SIG-M5 treated with dmso at 0.1 percent for 504 hours (cell line): ENCODE measurements at regions not wholly inside any gene's neighbourhood (a gene's known extent, or its start where the extent isn't known, plus 50 kb on each side); places are given as distances from the start of the nearest gene placed in this dataset.
"Not testable (repeated sequence)": the region's sequence is repeated elsewhere in the genome, so short reads cannot be mapped to it uniquely, and the experiment has no call there.

Experiments used
- DNase-seq: peaks from one replicate; lab custom pipeline; 2025; ENCODE audit not compliant: unreplicated experiment; lab: John Stamatoyannopoulos, UW

DNA sequence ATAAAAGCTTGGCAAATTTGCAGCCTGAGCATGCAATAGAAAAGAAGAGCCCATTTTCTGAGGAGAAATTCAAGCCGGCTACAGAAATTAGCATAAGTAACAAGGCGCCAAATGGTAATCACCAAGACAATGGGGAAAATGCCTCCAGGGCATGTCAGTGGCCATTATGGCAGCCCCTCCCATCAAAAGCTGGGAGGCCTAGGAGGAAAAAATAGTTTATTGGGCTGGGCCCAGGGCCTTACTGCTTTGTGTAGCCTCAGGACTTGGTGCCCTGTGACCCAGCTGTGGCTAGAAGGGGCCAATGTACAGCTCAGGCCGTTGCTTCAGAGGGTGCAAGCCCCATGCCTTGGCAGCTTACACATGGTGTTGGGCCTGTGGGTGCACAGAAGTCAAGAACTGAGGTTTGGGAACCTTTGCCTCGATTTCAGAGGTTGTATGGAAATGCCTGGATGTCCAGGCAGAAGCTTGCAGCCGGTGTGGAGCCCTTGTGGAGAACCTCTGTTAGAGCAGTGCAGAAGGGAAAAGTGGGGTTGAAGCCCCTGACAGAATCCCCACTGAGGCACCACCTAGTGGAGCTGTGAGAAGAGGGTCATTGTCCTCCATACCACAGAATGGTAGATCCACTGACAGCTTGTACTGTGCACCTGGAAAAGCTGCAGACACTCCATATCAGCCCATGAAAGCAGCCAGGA lies 328.5 kb upstream of the MAP3K7 start:
- no peak for DNase-seq

GRCh38 chr6:90914312-90914711 lies 327.4 kb upstream of the MAP3K7 start:
- DNase-seq = no peak

- DNase-seq = no peak
Measured at GRCh38 chr6:90913266-90913960, 326.5 kb upstream of the MAP3K7 start.

DNA sequence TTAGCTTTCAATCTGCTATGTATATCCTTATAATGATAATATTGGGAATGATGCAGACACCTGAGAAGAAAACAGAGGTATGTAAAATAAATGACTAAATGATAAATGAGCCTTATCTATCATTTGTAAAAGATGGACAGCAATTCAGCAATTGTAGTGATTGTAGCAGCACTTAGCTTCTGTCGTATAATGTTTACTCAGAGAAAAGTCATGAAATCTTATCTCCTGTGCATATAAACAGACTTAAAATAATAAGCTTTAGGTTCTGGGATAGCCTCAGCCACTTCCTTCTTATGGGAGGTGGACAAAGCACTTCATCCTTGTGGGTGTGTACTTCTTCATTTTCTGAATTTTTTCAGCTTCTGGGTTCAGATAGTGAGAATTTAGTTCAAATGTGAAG lies 324.8 kb upstream of the MAP3K7 start:
- no peak for DNase-seq

DNA sequence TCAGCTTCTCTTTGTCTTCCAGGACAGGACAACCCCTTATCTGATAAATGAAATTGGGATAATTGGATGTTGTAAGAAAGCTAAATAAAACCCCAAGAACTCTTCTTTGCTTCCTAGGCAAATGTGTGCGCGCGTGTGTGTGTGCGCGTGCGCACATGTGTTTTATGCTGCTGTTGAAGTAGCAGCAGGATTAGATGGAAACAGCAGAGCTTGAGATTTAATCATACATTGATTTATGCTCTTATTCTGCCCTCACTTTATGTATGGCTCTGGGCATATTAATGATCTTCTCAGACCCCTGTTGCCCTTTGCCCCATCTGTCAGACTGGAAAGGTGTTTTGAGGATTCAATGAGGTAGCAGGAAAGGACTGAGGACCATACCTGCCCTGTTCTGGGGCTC lies 324.0 kb upstream of the MAP3K7 start:
- no peak for DNase-seq

DNA sequence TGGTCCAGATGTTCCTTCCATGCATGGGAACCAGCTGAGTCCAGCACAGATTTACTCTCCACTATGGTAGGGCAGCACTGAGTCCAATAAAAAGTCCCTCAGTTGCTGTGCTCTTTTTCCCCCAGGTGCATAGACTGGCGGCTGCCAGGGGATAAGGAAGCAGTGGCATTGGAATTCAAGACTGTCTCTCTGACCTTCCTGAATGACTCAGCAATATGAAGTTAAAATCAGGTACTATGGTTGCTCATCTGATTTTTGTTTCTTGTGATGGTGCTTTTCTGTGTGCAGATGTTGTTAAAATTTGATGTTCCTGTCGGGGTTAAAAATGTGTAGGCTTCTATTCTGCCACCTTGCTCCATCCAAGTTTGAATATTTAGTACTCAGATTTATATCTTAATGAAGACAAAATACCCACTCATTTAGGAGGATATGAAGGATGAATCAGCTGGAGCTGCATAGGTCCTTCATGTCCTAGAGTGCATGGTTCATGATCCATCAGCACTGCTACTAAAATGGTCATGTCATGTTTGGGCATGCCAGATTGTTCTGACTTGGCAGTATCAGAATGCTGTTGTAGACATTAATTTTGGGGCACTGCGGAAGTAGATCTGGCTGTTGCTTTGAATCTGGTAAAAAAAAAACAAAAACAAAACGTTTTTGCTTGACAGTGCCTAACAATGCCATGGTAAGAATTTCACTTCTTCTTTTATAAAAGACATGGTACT lies 321.2 kb upstream of the MAP3K7 start:
- DNase-seq = no peak

- DNase-seq = no peak
Measured at GRCh38 chr6:90905351-90905750, 318.5 kb upstream of the MAP3K7 start.

GRCh38 chr6:90900034-90900433 lies 313.2 kb upstream of the MAP3K7 start:
- no peak for DNase-seq

DNA sequence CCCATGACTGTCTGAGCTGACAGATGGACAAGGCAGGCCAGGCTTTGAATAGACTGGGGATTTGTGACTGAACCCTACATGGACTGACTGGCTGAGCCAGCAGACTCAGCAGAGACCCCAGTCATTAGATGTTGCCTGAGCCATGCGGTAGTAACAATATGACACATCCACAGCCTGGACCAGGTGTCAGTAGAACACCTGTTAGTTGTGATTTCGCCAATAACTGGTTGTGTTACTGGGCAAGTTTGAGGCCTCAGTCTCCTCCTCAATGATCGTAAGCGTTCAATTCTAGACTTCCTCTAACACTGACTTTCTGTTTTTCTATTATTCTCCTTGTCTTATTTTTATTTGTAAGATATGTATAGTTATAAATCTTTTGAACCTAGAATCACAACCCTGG lies 311.9 kb upstream of the MAP3K7 start:
- DNase-seq = no peak

DNA sequence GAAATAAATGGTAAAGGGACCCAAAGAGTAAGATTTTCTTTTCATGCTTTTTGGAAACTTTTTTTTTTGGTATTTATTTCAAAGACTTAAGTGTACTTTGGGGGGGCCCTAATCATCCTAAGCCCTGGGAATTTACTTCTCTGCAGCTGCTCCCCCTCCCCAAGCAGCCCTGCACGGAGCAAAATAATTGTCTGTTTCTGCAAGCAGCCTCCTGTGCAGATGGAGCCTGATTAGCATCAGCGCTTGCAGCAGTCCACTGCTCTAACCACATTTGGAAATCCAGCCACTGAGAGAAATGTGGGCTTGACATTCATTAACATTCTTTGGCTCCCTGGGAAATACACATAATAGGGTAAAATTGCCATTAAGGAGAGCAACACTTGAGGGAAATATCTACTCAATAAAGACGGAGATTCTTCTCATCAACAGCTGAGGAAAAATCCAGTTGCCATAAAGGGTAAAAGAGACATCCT lies 309.2 kb upstream of the MAP3K7 start:
- DNase-seq = no peak

- no peak for DNase-seq
Measured at GRCh38 chr6:90895299-90896074, 308.6 kb upstream of the MAP3K7 start.

- DNase-seq = no peak
Measured at GRCh38 chr6:90894285-90895130, 307.6 kb upstream of the MAP3K7 start.

- peak; percentile 1 for DNase-seq
Measured at GRCh38 chr6:90893400-90893799, 306.5 kb upstream of the MAP3K7 start.

DNA sequence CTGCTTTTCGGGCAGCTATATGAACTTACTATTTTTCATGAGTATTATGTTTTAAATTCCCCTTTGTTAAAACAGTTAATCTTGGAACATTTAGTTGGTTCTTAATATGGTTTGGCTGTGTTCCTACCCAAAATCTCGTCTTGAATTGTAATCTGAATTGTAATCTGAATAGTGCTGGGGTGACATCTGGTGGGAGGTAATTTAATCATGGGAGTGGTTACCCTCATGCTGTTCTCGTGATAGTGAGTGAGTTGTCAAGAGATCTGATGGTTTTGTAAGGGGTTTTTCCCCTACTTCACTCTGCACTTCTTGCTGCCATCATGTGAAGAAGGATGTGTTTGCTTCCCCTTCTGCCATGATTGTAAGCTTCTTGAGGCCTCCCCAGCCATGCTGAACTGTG lies 305.4 kb upstream of the MAP3K7 start:
- DNase-seq = no peak

GRCh38 chr6:90891355-90891754 lies 304.5 kb upstream of the MAP3K7 start:
- no peak for DNase-seq

- DNase-seq = no peak
Measured at GRCh38 chr6:90890683-90891330, 303.9 kb upstream of the MAP3K7 start.

DNA sequence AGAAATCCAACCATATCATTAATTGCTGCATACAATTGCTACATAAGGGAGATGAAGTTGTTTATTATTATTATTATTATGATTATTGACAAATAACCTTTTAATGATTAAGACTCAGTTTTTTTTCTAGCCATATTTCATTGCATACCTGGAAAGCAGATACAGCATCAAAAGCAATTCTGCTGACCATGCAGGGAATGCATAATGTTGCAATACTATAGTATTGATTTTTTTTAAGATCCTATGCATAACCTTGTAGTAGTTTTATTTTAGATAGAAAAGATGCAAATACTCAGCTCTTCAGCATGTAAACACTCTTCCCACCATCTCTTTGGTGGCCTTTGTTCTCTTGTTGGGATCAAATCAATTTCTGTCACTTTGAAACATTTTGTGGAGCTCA lies 300.9 kb upstream of the MAP3K7 start:
- DNase-seq = no peak

- no peak for DNase-seq
Measured at GRCh38 chr6:90885611-90886056, 298.8 kb upstream of the MAP3K7 start.

DNA sequence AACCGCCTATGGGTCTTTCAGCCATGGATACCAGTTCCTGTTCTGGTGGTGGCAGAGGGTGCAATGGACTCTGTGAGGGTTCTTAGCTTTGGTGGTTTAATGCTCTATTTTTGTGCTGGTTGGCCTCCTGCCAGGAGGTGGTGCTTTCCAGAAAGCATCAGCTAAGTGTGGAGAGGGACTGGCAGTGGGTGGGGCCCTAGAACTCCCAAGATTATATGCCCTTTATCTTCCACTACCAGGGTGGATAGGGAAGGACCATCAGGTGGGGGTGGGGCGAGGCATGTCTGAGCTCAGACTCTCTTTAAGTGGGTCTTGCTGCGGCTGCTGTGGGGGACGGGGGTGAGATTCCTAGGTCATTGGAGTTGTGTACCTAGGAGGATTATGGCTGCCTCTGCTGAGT lies 298.3 kb upstream of the MAP3K7 start:
- not testable (repeated sequence) for DNase-seq

DNA sequence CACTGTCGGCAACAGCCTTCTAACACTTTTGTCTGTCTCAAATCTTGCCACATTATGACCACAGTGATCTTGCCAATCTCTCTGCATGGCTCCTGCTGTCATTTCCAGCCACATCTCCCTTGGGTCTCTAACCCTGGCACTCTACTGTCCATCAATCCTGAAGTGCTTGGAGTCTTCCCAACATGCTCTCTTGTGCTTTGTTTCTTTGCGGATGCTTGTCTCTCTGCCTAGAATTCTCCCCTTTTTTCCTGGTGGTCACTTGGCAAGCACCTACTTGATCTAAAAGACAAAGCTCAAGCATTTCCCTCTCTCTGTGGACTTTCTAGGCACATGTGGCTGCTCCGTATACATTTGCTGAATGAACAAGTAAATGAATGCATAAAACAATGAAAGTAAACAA lies 290.7 kb upstream of the MAP3K7 start:
- no peak for DNase-seq
